ENCODE measurements at regions not wholly inside any gene's neighbourhood (a gene's known extent, or its start where the extent isn't known, plus 50 kb on each side); places are given as distances from the start of the nearest gene placed in this dataset.

DNA sequence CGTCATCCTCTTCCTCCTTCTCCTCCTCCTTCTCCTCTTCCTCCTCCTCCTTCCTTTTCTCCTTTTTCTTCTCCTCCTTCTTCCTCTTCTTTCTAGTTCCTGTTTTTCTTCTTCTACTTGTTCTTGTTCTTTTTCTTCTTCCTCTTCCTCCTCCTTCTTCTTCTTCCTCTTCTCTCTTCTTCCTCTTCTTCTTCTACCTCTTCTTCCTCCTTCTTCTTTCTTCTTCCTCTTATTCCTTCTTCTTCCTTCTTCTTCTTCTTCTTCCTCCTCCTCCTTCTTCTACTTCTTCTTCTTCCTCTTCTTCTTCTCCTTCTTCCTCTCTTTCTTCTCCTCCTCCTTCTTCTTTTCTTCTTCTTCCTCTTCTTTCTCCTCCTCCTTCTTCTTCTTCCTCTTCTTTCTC is 310.2 kb upstream of the LMCD1 start:
- DNase-seq = no peak

DNA sequence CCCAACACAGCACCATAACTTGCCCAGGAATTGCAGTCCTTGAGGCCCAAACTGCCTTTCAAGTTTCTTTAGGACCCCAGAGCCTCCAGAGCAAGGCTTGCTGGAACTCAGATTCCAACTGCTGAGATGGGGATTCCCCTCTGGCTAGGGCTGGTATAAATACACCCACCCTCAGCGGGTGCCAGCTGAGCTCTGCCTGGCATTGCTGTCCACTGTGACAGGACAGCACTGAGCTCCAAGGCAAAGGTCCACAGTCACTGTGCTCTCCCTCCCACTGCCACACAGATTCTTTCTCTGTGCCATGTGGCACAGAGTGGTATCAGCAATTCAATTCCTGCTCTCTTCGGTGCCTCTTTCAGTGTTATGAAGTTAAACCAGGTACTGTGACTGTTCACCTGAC is 304.2 kb upstream of the LMCD1 start:
- no peak for DNase-seq

DNA sequence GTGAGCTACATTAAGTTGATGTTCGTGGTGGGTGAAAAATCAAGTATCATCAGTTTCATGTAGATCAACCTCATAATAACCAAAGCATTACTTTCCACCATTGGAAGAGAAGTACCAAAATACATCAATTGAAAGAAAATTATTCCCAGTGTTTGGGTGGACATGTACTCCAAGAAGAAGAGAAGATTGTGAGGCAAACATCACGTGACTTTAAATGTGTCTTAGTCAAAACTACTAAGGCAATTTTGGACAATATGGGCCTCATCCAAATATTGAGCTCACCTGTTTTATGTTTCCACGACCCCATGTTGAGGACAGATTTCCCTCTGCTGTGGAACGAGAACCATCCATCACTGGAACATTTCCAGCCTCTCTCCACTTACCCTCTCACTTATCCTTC is 303.0 kb upstream of the LMCD1 start:
- no peak for DNase-seq

DNA sequence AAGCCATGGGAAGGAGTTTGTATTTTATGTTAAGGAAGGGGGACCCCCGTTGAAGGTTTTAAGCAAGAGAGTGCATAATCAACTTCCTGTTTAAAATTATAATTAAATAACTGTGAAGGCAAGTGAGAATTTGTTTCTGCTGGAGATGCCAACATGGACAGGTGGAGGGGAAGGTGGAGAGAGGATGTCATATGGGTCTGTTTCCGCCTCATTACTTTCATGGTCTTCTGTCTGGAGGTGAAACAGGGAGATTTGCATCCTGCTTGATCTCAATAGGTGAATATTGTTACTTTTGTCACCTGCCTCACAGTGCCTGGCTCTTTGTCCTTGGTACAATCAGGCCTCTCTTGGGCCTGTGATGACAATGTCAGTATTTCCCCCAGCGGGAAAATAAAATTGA is 300.6 kb upstream of the LMCD1 start:
- DNase-seq = no peak

DNA sequence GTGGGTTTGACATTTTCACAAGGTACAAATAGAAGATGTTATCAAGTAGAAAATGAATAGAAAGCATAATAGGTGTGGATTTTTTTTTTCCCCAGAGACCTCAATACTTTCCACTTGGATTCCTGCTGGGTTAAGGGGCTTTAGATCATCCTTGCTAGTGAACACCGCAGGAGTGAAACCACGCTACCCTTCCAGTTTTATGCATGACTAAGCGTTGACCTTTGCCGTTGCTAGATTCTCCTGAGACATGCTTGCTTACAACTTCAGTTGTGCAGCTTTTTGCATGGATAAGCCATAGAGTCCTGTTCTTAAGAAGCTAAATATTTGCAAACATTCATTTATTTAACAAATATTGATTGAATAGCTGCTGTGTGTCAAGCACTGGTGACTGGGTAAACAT is 299.7 kb upstream of the LMCD1 start:
- DNase-seq = no peak

DNA sequence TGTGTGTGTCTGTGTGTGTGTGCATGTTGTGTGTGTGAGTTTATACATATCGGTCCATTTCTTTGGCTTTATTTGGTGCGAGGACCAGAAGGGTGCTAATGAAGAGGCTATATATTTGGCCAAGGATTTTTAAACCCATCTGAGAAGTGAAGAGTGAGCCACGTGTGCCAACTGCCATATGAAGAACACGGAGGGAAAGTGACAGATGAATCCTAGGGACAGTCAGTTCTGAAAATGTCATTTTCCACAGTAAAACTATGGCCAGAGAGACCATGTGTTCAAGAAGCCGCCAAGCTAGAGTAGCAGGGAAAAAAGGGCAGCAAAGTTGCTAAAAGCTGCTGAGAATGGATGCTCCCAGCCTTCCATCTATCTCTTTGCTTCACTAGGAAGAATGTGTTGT is 297.3 kb upstream of the LMCD1 start:
- no peak for DNase-seq

DNA sequence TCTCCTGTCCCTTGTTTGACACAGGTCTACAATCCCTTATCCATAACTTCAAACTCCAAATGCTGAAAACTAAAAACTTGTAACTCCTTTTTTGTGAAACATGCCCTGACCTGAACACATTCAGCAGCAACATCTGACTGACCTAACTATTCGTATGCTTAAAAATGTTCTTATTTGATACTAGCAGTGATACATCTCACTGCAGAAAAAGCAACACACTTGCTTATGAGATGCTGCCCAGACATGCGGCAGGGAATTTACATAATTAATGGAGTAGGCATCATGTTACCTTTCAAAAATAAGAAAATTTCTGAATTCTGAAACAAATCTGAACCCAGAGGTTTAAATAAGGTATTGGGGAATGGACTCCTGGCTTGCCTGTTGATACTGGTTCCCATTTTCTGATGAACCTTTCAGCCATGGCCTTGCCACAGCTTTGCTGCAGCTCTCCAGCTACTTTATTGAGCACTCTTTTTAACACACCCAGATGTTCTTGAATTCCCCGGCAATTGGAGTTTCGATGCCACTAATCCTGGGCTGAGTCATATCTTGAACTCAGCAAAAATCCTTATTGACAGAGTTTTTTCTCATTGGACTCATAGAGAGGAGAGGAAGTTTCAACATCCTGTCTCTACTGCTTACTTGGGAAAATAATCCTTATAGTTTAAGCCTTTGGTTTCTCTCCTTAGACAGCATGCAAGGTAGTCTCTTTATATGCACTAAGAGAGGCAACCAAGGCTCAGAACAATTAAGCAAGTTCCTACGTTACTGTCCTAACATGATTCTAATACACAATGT is 296.6 kb upstream of the LMCD1 start:
- DNase-seq = no peak

DNA sequence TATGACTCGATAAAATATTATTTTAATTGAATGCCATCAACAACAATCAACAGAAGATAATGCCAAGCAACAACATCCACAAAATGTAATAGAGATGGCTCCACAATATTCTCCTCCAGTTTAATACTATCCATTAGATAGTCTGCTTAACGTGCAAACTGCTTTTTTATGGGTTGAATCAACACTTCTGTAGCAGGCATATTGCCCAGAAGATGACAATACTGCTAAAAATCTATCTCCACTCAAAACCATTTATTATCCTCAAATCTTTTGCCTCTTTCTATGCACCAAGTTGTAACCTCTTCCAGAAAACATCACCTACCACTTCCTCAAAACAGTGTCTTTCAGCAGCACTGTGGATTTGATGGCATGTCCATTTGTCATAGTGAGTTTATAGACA is 295.7 kb upstream of the LMCD1 start:
- no peak for DNase-seq

DNA sequence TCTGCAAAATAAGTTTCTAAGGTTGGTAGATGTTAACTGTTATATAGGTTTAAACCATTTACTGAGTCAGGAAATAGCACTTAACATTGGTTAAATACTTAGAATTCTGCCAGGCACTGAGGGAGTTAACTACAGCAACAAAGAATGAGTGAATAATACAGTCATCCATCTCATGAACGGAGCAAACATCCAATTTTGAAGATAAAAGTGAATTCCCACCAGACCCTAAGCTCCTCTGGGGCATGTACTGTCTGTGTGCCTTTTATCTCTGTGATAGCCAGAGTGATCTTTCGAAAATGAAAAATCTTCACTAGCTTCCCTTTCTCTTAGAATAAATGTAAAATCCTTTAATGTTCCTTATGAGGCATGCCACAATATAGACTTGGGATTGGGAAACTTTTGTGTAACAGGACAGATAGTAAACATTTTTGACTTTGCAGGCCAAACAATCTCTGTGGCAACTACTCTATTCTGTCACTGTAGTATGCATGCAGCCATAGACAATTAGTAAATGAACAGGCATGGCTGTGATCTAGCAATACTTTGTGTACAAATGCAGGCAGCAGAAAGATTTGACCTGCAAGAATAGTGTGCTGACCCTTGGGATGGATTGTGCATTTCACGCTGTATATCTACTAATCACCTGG is 294.5 kb upstream of the LMCD1 start:
- DNase-seq = no peak

DNA sequence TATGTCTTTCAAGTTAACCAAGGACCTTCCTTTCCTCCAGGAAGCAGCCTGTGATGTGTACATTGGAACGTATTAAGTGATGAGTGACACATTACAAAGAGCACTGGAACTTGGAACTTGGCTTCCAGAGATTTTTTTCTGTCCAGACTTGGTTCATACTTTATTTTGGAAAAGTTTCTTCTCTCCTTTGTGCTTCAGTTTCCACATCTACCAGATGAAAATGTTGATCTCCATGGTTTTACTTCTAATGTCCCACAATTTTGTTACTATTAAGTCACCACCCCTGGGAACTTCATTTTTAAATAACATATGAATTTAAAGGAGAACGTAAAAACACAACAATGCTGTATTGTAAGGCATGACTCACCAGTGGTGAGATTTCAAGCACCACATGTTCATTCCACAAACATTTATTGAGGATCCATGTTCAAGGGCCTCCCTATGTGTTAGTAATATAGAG is 290.7 kb upstream of the LMCD1 start:
- DNase-seq = no peak

DNA sequence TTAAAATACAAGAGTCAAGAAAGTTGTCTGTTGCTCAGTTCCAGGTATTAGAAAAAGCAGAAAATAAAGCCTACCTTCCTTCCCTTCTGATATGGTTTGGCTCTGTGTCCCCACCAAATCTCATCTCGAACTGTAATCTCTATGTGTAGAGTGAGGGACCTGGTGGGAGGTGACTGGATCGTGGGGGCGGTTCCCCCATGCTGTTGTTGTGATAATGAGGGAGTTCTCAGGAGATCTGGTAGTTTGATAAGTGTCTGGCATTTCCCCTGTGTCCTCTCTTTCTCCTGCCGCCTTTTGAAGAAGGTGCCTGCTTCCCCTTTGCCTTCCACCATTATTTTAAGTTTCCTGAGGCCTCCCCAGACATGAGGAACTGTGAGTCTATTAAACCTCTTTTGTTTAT is 288.8 kb upstream of the LMCD1 start:
- no peak for DNase-seq

DNA sequence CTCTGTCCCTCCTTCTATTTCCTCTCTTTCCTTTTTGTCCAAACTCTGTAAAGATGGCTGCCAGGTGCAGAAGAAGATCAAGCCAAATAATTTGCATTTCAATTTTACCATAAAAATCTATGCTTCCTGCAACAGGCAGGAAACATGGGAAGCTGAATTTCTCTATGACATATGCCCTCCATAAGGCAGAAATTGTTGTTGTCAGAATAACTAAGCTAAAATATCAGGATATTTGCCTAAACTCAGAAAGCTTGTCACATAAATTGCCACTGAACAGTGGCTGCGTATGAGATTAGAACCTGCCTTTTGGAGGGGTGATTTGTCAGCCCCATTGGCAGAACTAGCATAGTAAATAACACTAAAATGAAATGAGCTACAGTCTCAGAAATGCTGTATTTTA is 288.3 kb upstream of the LMCD1 start:
- DNase-seq = no peak

DNA sequence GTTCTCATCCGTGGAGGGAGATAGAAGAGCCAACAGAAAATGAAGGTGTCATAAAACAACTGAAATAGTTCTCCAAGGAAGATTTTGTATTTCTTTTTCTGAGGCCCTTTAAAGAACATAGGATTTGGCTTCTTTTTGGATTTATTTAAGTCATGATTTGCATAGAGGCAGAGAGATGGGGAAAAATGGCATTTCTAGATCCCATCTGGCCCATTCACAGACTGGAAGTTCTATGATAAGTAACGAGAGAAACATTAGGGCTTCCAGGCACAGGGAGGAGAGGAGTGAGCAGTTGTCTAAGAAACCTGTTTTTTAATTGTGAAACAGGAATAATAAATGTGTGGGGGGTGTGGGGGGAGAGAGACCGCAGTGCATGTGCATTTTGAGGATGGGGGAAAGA is 285.8 kb upstream of the LMCD1 start:
- DNase-seq = no peak

DNA sequence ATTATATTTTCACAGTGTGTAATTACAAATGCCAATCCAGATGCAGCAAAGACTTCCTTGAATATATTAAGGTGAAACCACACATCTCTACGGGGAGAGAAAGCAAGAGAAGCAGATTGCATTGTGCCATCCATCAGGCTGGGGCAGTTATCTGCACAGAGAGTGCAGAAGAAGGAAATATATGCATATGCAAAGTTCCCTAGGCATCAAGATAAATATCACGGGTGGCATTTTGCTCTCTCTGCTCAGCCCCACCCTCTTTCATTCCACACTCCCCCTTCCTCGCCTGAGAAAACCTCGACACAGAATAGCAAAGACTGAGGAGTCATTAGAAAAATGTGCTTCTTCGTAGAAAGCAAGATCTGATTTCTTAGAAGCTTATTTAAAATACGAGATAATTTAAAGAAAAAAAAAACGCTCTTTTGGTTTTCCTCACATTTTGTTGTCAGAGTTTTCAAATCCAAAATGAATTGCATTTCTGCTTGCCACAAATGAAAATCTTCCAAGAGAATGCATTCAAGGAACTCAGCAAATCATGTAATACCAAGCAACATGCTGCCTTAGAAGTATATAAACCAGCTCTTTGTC is 283.2 kb upstream of the LMCD1 start:
- DNase-seq = no peak

DNA sequence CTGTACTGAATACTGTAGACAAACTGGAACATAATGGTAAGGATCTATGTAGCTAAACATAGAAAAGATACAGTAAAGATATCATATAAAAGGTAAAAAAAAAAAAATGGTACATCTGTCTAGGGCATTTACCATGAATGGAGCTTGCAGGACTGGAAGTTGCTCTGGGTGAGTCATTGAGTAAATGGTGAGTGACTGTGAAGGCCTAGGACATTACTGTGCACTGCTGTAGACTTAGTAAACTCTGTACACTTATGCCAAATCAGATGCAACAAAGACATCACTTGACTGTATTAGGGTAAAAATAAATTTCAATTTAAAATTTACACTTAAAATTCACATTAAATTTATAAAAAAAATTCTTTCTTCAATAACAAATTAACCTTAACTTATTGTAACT is 281.3 kb upstream of the LMCD1 start:
- DNase-seq = no peak

DNA sequence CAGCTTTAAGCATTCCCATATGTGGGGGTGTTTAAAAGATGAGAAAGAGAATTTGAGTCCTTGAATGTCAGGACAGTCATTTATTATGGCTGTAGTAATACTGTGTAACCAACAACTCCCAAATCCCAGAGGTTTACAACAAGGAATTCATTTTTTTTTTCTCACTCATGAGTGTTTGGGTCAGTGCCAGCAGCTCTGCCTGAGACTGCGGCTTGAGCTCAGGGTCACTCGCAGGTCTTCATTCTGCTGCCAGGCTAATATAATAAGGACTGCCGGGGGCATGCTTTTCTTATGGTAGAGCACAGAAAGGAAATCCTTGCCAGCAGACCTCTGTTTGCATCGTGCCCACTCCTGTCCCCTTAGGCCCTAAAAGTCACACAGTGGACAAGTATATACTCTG is 277.9 kb upstream of the LMCD1 start:
- no peak for DNase-seq

DNA sequence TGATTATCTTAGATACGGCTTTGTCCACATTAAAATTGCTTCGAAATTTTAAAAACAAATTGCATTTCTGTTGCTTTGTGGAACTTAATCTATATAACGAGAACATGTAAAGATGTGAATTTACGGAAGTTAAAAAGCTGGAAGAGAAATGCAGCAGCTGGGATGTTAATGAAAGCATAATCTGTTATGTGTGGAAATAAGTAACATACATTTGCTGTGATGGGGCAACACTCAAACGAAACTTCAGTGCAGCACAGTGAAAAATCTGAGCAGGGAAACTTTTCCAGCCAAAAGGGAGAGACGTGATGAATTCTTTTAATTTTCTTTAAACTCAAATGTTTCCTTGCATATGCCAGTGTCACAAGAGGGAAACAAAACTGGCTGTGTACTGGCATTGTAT is 276.7 kb upstream of the LMCD1 start:
- DNase-seq = no peak

DNA sequence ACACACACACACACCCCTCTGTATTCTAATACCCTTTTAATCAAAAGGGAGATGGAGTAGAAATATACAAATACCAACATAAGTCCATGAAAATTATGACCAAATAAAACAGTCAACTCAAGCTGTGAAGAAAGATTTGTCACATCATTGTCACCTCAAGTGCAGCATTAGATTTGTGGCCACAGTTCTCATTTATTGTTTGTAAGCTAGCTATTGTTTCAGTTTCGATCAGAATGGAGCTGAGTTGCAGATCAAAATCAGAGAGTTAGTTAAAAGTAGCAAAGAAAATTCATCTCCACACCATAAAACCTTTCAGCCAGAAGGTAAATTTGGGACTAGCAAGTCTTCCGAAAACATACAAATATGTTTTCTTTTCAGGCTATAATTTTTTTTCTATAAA is 267.7 kb upstream of the LMCD1 start:
- no peak for DNase-seq

DNA sequence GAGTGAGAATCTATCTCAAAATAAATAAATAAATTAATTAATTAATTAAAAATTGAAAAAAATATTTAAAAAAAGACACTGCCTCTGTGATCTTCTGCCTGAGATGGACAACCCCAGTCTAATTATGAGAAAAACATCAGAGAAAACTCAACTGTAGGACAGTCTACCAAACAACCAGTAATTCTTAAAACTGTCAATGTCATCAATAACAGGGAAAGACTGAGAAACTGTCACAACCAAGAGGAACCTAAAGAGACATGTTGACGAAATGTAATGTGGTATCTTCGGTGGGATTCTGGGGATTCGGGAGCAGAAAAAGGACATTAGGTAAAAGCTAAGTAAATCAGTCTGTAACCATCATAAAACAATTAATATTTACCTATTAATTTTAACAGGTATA is 265.4 kb upstream of the LMCD1 start:
- DNase-seq = no peak

DNA sequence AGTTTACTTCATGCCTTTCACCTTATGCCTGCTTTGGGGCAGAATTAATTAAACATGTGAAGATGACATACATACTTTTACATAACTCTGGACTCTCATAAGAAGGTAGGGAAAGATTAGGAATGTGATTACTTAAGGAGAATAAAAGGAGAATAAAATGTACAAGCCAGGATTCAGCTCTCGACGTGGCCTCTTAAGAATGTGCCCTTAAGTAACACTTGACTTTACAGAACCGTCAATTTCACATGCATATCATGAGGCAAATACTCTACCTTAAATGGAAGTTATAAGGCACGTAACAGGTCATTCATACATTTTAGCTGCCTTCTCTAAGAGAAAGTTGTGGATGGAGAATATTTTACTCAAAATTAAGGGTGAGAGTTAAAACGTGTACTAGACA is 263.7 kb upstream of the LMCD1 start:
- DNase-seq = no peak

DNA sequence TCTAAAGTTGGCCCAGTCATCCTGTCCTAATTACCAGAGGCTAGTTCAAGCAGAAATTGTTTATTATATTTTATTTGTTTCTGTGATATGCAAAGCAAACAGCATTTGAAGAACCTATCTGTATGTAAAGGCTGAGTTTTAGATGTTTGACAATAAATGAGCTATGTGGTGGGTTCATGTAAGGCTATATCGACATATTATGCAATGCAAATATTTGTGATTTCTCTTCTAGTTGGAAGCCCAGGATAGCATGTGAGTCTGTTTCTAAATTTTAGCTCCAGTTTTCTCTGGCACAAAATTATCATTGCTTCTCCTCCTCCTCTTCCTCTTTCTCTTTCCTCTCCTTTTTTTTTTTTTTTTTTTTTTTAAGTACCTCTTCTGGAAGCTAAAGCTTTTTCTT is 263.2 kb upstream of the LMCD1 start:
- DNase-seq = no peak

DNA sequence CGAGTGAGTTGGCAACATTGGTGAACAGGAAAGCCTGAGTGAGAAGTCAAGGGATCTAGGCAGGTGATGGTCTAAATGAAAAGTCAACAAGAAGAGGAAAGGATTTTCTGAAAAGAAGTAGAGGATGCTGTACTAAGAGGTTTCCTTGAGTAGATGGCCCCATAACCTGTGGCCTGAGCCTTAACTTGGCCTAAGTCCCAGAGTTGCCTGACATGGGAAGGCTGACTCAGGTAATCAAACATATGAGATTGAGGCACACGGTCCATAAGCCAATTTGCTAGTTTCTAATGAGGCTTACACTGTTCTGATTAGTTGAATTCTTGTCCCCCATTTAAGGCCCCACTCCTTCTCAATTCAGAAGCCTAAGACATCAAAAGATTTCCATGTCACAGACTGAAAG is 262.5 kb upstream of the LMCD1 start:
- DNase-seq = no peak

Measured in amygdala (tissue), 56 donors.